ENCODE measurements at regions not wholly inside any gene's neighbourhood (a gene's known extent, or its start where the extent isn't known, plus 50 kb on each side); places are given as distances from the start of the nearest gene placed in this dataset.

GRCh38 chr2:238747557-238747956, 100.3 kb upstream of the TWIST2 start:
- TF ChIP-seq, protein P1, sequence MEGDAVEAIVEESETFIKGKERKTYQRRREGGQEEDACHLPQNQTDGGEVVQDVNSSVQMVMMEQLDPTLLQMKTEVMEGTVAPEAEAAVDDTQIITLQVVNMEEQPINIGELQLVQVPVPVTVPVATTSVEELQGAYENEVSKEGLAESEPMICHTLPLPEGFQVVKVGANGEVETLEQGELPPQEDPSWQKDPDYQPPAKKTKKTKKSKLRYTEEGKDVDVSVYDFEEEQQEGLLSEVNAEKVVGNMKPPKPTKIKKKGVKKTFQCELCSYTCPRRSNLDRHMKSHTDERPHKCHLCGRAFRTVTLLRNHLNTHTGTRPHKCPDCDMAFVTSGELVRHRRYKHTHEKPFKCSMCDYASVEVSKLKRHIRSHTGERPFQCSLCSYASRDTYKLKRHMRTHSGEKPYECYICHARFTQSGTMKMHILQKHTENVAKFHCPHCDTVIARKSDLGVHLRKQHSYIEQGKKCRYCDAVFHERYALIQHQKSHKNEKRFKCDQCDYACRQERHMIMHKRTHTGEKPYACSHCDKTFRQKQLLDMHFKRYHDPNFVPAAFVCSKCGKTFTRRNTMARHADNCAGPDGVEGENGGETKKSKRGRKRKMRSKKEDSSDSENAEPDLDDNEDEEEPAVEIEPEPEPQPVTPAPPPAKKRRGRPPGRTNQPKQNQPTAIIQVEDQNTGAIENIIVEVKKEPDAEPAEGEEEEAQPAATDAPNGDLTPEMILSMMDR (IDR thresholded peaks at IDR 0.05; ENCODE audit: insufficient read depth, low read length, poor library complexity, severe bottlenecking) = no peak
- TF ChIP-seq EZH2phosphoT487 (conservative IDR thresholded peaks at IDR 0.05; ENCODE audit: low read length) = no peak
